ENCODE measurements at regions not wholly inside any gene's neighbourhood (a gene's known extent, or its start where the extent isn't known, plus 50 kb on each side); places are given as distances from the start of the nearest gene placed in this dataset.

DNA sequence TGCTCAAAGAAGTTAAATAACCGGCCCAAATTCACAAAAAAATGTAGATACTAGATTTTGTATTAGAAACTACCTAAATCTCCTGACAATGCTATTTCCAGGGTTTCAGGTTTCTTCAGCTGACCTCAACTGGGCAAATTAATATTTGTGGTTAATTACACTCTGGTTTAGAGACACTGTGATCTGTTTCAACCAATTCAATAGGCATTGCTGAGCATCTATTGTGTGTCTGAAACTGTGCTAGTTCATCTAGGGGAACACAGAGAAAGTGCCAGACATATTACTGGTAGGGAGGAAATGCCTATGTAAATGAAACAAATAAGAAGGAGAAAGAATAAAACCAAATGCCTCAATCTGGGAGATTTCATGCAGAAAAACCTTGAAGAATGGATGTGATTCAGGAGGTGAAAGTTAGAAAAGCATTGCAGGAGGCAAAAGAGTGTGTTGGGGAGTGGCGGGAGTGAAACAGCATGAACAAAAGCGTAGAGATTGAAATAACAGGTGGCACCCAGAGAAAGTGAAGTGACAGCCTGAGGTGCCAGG lies 51.3 kb upstream of the IVNS1ABP start:
- BruUV-seq (replicated peaks): no TSS peak
- ChIA-PET POLR2A (no interaction called here), CTCF (no interaction called here)
- Mint-ChIP-seq H3K9me3 (ENCODE audit: unreplicated experiment) (no peaks in the 10 kb centered on the region), H3K36me3 (ENCODE audit: insufficient read depth, unreplicated experiment) (no peaks in the 10 kb centered on the region), H3K27me3 (ENCODE audit: insufficient read depth, unreplicated experiment) (no peaks in the 10 kb centered on the region), H3K27ac (ENCODE audit: unreplicated experiment) (no peak overlapping the region), H3K4me1 (ENCODE audit: low read depth, unreplicated experiment) (no peaks in the 10 kb centered on the region), H3K4me3 (ENCODE audit: unreplicated experiment) (no peak overlapping the region)
- H3K36me3 ChIP-seq (ENCODE audit: control insufficient read depth, insufficient read depth, low read length): no peaks in the 10 kb centered on the region
- H3K27me3 ChIP-seq (replicated peaks; ENCODE audit: control insufficient read depth, insufficient read depth, low read length): no peaks in the 10 kb centered on the region
- no peak for DNase-seq
- H3K9me3 ChIP-seq: no peaks in the 10 kb centered on the region
- no peak overlapping the region for H3K4me3 ChIP-seq (ENCODE audit: low read depth, low read length)
- no peaks in the 10 kb centered on the region for H3K4me1 ChIP-seq
- TF ChIP-seq, protein P1, sequence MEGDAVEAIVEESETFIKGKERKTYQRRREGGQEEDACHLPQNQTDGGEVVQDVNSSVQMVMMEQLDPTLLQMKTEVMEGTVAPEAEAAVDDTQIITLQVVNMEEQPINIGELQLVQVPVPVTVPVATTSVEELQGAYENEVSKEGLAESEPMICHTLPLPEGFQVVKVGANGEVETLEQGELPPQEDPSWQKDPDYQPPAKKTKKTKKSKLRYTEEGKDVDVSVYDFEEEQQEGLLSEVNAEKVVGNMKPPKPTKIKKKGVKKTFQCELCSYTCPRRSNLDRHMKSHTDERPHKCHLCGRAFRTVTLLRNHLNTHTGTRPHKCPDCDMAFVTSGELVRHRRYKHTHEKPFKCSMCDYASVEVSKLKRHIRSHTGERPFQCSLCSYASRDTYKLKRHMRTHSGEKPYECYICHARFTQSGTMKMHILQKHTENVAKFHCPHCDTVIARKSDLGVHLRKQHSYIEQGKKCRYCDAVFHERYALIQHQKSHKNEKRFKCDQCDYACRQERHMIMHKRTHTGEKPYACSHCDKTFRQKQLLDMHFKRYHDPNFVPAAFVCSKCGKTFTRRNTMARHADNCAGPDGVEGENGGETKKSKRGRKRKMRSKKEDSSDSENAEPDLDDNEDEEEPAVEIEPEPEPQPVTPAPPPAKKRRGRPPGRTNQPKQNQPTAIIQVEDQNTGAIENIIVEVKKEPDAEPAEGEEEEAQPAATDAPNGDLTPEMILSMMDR (IDR thresholded peaks at IDR 0.05; ENCODE audit: insufficient read depth in 1 of 2, low read depth in 1 of 2, low read length in 1 of 2, severe bottlenecking in 1 of 2, unreplicated experiment in 1 of 2): no peak
- intact Hi-C loops (cut with micrococcal nuclease; ENCODE audit: unreplicated experiment): no loop called here

DNA sequence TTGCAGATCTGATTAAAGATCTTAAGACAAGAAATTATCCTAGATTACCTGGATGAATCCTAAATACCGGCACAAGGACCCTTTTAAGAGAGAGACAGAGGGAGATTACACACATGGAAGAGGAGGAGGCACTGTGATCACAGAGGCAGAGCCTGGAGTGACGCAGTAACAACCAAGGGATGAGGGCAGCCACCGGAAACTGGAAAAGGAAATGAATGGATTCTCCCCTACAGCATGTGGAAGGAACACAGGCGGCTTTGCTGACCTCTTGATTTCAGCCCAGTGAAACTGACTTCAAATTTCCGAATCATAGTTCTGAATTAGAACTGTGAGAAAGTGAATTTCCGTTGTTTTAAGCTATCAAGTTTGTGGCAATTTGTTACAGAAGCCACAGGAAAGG lies 50.2 kb upstream of the IVNS1ABP start:
- Mint-ChIP-seq H3K27ac (ENCODE audit: unreplicated experiment) (no peak overlapping the region), H3K27me3 (ENCODE audit: insufficient read depth, unreplicated experiment) (no peaks in the 10 kb centered on the region), H3K9me3 (ENCODE audit: unreplicated experiment) (peaks cover 5% of the 10 kb centered on the region), H3K4me3 (ENCODE audit: unreplicated experiment) (no peak overlapping the region), H3K4me1 (ENCODE audit: low read depth, unreplicated experiment) (no peaks in the 10 kb centered on the region), H3K36me3 (ENCODE audit: insufficient read depth, unreplicated experiment) (no peaks in the 10 kb centered on the region)
- Histone ChIP-seq H3K27me3 (replicated peaks; ENCODE audit: control insufficient read depth, insufficient read depth, low read length) (no peaks in the 10 kb centered on the region), H3K4me3 (ENCODE audit: low read depth, low read length) (no peak overlapping the region), H3K9me3 (no peaks in the 10 kb centered on the region), H3K36me3 (ENCODE audit: control insufficient read depth, insufficient read depth, low read length) (no peaks in the 10 kb centered on the region), H3K4me1 (no peaks in the 10 kb centered on the region)
- intact Hi-C loops (cut with micrococcal nuclease; ENCODE audit: unreplicated experiment): no loop called here
- CTCF ChIA-PET: no interaction called here
- BruUV-seq (replicated peaks): no TSS peak
- TF ChIP-seq, protein P1 (IDR thresholded peaks at IDR 0.05; ENCODE audit: insufficient read depth in 1 of 2, low read depth in 1 of 2, low read length in 1 of 2, severe bottlenecking in 1 of 2, unreplicated experiment in 1 of 2): no peak
- POLR2A ChIA-PET: no interaction called here
- no peak for DNase-seq
